ENCODE measurements at regions not wholly inside any gene's neighbourhood (a gene's known extent, or its start where the extent isn't known, plus 50 kb on each side); places are given as distances from the start of the nearest gene placed in this dataset.

- Histone ChIP-seq H3K27ac (no peak overlapping the region), H3K36me3 (replicated peaks in 1 of 2; ENCODE audit: insufficient read depth in 1 of 2, low read depth in 2 of 2) (no peaks in the 10 kb centered on the region), H3K27me3 (no peaks in the 10 kb centered on the region), H3K4me3 (no peak overlapping the region), H3K9me3 (no peaks in the 10 kb centered on the region), H3K4me1 (no peaks in the 10 kb centered on the region)
- TF ChIP-seq CTCF (IDR thresholded peaks at IDR 0.05) (no peak), POLR2A (IDR thresholded peaks at IDR 0.05) (no peak)
- DNase-seq (no peak), ATAC-seq (no peak)
- intact Hi-C loops (cut with DNase I), result no loop called here
- WGBS, 2 donors, result 64 to 66% methylated on average over 7 of the region's 7 CpGs
Observed at GRCh38 chr11:10371926-10372641, 67.2 kb downstream of the ADM start.

- no peak for DNase-seq
- H3K27ac ChIP-seq, result no peak overlapping the region
- H3K36me3 ChIP-seq (replicated peaks in 1 of 2; ENCODE audit: insufficient read depth in 1 of 2, low read depth in 2 of 2), result no peaks in the 10 kb centered on the region
- ATAC-seq, result peak; percentile 47
- intact Hi-C loops (cut with DNase I), result no loop called here
- H3K4me3 ChIP-seq, result no peak overlapping the region
- H3K4me1 ChIP-seq, result no peaks in the 10 kb centered on the region
- no peaks in the 10 kb centered on the region for H3K27me3 ChIP-seq
- TF ChIP-seq POLR2A (IDR thresholded peaks at IDR 0.05) (no peak), CTCF (IDR thresholded peaks at IDR 0.05) (no peak)
- 35 to 55% methylated on average over 3 of the region's 3 CpGs for WGBS, 2 donors
- no peaks in the 10 kb centered on the region for H3K9me3 ChIP-seq
Observed at GRCh38 chr11:10373340-10373739, 68.5 kb downstream of the ADM start.

- no peak overlapping the region for H3K4me3 ChIP-seq
- H3K4me1 ChIP-seq, result no peaks in the 10 kb centered on the region
- TF ChIP-seq POLR2A (IDR thresholded peaks at IDR 0.05) (no peak), CTCF (IDR thresholded peaks at IDR 0.05) (no peak)
- no peak for DNase-seq
- no peak for ATAC-seq
- no peaks in the 10 kb centered on the region for H3K36me3 ChIP-seq (replicated peaks in 1 of 2; ENCODE audit: insufficient read depth in 1 of 2, low read depth in 2 of 2)
- no peaks in the 10 kb centered on the region for H3K27me3 ChIP-seq
- intact Hi-C loops (cut with DNase I), result no loop called here
- H3K9me3 ChIP-seq, result no peaks in the 10 kb centered on the region
- no peak overlapping the region for H3K27ac ChIP-seq
- WGBS, 2 donors, result 69 to 75% methylated on average over 1 of the region's 1 CpG
Observed at GRCh38 chr11:10373929-10374328, 69.1 kb downstream of the ADM start.

GRCh38 chr11:10374386-10374785 lies 69.5 kb downstream of the ADM start:
- Histone ChIP-seq H3K4me3 (no peak overlapping the region), H3K4me1 (peaks cover 2% of the 10 kb centered on the region), H3K9me3 (no peaks in the 10 kb centered on the region), H3K36me3 (replicated peaks in 1 of 2; ENCODE audit: insufficient read depth in 1 of 2, low read depth in 2 of 2) (no peaks in the 10 kb centered on the region), H3K27me3 (no peaks in the 10 kb centered on the region), H3K27ac (no peak overlapping the region)
- intact Hi-C loops (cut with DNase I), result no loop called here
- DNase-seq, result no peak
- ATAC-seq, result no peak
- 41 to 48% methylated on average over 1 of the region's 1 CpG for WGBS, 2 donors
- TF ChIP-seq POLR2A (IDR thresholded peaks at IDR 0.05), result no peak
- no peak for TF ChIP-seq CTCF (IDR thresholded peaks at IDR 0.05)

Measured in body of pancreas (tissue), 4 donors.